Activated naive CD4-positive, alpha-beta T cell treated with anti-CD3 and anti-CD28 coated beads, Interleukin-2, amount 10 ng/mL, durations not matched to agents 7 days and 5 days (primary cell): ENCODE measurements at regions not wholly inside any gene's neighbourhood (a gene's known extent, or its start where the extent isn't known, plus 50 kb on each side); places are given as distances from the start of the nearest gene placed in this dataset.

Source experiments
- CTCF ChIA-PET: fragments of 350-600 bp; sonication (Branson Sonifier 250); formaldehyde crosslinking; loops from one replicate; lab custom pipeline; 2021; ENCODE audit warnings: antibody characterized with exemption; lab: Charles Lee
- DNase-seq: peaks from one replicate; pipeline ENCODE4 v3.0.0-alpha.2; 2020
- H3K27ac Mint-ChIP-seq: one replicate; pipeline ENCODE4 v1.8.0; 2021; ENCODE audit warnings: mild to moderate bottlenecking, moderate library complexity, mixed read lengths
- H3K27me3 Mint-ChIP-seq: one replicate; pipeline ENCODE4 v1.8.0; 2021; ENCODE audit warnings: mild to moderate bottlenecking, mixed read lengths
- H3K36me3 Mint-ChIP-seq: one replicate; pipeline ENCODE4 v1.8.0; 2021; ENCODE audit warnings: mixed read lengths
- H3K4me1 Mint-ChIP-seq: one replicate; pipeline ENCODE4 v1.8.0; 2021; ENCODE audit warnings: mixed read lengths
- H3K4me3 Mint-ChIP-seq: one replicate; pipeline ENCODE4 v1.8.0; 2021; ENCODE audit warnings: mild to moderate bottlenecking, moderate library complexity, mixed read lengths
- H3K9me3 Mint-ChIP-seq: one replicate; pipeline ENCODE4 v1.8.0; 2021; ENCODE audit warnings: mixed read lengths

- H3K4me1 Mint-ChIP-seq: peaks cover 29% of the 10 kb centered on the region
- no peaks in the 10 kb centered on the region for H3K9me3 Mint-ChIP-seq
- no peaks in the 10 kb centered on the region for H3K27me3 Mint-ChIP-seq
- no peaks in the 10 kb centered on the region for H3K36me3 Mint-ChIP-seq
- H3K4me3 Mint-ChIP-seq: no peak overlapping the region
- CTCF ChIA-PET: interaction anchor here (1.8 kb wide), 1 partner anchor 20 kb away, joined by 9 read pairs; no protein-coding TSS in a partner anchor
- no peak for DNase-seq
- no peak overlapping the region for H3K27ac Mint-ChIP-seq
Measured at GRCh38 chr4:15376594-15376993, 51.2 kb upstream of the C1QTNF7 start.
